Inferior parietal cortex (tissue), 1 donor: ENCODE measurements at regions not wholly inside any gene's neighbourhood (a gene's known extent, or its start where the extent isn't known, plus 50 kb on each side); places are given as distances from the start of the nearest gene placed in this dataset.
A peak's percentile ranks its signal among the peaks of the same experiment; 100 is the strongest.

ENCODE experiments used
- DNase-seq: peaks from one replicate; pipeline ENCODE4 v3.0.0-alpha.2; 2016; ENCODE audit errors: extremely low spot score

DNA sequence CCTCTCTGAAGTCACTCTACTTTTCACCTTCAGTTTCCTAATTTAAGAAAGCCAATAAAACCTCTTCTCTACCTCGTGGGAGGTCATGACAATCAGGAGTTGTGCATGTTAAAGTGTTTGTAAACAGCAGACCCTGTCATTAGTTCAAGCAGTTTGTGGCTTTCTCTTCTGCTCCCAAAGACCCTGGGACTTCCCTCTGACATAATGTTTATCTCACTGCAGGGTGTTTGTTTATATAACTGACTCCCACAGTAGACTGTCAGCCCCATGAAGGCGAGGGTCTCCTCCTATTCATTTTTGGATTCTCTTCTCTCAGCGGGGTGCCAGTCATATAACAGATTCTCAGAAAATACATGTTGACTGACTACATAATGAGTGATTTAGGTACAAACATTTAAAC lies 360.0 kb upstream of the ZNF462 start:
- no peak for DNase-seq

DNA sequence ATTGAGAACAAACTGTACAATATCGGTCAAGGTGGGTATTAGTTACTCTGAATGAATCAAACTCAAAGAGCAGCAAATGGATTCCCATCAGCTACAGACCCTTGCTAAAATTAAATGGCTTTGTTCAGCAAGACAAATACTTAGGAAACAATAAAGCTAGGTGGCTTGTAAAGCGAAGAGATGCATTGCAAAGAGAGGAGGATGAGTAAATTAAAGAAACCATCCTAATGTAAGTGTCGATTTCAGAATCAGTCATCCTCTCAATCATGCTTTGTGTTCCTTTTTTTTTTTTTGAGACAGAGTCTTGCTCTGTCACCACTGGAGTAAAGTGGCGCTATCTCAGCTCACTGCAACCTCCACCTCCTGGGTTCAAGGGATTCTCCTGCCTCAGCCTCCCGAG lies 359.2 kb upstream of the ZNF462 start:
- no peak for DNase-seq

DNA sequence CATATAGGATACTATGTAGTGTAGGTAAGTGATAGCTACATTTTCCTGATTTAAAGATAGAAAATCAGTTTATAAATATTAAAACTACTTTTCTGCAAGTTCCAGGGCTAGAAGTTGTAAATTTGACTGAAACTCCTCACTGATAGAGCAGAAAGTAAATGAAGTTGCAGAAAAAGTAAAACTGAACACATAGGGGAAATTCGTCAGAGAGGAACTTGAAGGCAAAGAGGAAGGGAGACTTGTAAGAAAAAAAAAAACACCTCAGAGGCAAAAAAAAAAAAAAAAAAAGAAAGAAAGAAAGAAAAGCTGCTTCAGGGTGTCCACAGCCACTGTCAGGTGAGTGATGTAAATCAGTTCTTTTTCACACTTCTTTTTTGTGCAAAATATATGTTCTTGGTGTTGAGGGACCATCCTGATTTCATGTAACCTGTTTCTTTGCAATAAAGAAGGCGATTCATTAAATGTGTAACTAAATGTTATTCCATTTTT lies 336.2 kb upstream of the ZNF462 start:
- no peak for DNase-seq

DNA sequence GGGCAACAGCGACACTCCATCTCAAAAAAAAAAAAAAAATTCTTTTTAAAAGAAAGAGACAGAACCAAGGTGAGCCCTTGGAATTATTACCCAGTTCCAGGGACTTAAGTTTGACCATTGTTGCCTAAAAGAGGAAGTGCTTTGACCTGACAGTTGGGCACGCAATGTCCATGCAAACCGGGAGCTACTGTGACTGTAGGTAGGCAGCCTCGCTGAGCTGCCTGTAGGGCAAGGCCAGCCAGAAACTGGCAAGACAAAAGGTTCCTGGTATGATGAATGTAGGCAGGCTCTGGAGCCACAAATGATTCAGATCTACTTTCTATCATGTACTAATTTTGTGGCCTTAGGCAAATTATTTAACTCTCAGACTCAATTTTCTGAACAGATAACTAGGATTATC lies 334.8 kb upstream of the ZNF462 start:
- DNase-seq = no peak

DNA sequence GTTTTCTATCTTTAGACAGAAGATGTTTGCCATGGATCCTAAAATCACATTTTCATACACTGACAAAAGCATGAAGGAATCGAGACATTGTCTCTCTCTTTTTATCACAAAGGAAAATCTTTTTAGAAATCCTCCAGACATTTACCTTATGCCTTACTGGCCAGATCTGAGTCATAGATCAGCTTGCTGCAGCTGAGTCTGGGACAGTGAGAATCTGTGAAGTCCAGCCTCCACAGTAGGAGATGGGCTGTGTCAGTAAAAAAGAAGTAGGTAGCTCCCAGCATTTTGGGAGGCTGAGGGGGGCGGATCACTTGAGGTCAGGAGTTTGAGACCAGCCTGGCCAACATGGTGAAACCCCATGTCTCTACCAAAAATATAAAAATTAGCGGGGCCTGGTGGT lies 333.4 kb upstream of the ZNF462 start:
- no peak for DNase-seq

DNA sequence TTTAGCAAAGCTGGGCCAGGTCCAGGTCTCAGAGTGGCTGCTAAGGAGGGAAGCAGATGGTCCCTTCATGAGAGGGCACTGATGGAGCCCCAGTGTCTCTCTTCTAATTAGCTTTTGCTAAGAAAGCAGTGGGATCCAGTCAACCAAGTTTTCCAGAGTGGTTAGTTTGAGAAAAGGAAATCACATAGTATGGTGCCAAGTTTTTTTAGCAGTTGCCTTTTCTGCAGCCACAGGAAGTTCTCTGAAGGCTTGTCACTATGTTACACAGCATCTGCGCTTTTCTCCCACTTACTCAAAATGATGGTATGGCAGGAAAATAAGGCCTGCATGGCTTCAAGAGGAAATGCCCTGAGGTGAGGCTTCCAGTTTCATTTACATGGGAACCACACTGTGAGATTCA lies 331.5 kb upstream of the ZNF462 start:
- no peak for DNase-seq

DNA sequence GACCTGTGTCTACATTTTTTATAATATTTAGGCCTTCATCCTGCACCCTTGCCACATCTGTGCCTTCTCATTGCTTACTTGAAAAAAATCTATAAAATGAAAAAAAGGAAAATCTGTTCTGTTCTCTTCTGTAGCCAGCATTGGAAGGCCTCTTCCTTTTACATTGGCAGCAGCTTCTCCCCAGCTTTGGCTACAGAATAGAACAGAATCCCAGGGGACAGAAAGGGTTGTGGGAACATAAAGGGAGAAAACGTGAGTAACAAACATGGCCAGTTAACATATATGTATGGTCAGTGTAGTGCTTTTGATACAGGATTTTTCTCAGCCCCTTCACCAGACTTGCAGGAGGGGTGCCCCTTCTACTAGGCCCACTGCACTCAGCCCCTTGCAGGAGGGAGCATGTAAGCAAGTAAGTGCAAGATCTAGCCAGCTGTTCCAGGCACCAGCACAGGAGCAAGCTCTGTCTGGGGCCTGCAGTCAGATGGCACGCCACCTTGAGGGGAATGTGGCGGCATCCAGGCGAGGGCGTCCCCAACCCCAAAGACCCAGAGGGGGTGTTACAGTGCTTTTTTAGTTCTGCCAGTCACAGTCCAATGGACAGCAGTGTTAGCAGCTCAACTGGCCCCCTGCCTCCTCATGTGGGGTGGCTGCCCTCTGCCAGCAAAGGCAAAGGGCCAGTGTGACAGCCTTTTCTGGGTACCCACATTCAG lies 330.5 kb upstream of the ZNF462 start:
- DNase-seq = no peak

DNA sequence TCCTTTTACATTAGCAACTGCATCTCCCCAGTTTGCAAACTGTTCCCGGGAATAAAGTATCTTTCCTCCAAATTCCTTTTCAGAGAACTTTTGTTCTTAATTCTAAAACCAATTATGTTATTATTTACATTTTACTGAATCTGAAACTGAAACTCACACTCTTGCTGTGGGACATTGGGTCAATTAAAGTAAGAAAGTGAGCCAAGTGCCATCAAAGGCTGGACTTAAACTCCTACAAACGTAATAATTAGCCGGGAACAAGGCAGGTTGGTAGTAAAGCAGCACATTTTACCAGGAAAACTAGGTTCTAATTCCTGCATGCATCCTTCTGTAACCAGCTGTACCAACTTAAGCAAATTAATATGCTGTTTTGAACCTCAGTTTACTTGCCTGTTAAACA lies 328.2 kb upstream of the ZNF462 start:
- DNase-seq = no peak

DNA sequence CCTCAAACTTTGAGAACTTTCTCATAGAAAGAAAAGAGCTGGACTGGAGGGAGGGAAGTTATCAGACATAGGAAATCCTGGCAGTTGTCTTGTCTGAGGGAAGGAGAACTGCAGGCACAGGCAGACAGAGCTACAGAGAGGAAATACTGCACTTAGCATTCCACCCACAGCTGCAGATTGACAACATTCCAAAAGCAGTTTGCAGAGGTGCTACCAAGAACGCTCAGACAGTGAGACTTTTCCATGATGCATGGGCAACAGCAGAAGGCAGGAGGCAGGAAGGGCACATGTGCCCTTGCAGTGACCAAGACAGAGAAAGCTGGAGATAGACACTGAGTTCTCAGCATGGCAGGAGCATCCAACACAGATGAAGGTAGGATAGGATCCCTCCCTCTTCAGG lies 327.5 kb upstream of the ZNF462 start:
- peak; percentile 16 for DNase-seq

DNA sequence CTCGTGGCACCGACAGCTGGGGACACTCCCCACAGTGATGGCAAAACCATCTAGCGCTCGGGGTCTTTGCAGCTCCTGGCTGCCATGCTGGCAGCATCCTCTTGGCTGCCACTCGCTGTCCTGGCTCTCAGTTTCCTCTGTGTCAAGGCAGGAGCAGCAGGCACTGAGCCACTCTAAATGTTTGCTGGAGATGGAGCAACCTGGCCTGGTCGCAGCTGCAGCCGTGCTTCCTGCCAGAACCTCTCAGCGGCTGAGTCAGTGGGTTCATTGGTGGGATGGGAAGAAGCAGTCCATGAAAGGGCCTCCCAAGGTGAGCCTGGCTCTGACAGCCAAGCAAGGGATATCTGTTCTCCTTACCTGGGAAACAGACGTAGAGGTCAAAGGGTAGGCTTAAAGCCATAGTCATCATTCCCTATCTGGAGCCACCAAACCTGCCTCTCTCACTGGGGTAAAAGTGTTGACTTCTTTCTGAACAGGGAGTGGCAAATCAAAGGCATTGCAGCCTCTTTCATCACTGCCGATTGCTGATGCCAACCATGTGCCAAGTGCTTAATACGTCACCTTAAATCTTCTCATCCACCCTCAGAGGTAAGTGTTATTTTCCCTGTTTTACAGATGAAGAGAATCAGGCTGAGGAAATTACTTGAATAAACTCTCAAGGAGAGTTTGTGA lies 304.8 kb upstream of the ZNF462 start:
- no peak for DNase-seq

DNA sequence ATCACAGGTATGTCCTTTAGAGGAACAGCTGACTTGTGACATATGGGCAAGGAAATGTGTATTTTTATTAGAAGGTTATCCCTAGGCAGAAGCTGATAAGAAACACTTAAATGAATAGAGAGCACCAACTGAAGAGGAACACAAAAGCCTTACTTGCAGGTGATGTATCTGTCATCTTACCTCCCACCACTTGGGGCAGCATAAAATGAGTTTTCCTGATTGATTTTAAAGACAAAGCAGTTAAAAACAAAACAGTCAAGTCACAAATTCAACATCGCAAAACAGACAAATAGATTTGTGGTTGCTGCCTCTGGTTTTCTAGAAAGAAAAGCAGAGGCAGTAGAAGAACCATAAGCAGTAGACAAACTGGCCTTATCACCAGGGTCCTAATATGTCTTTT lies 302.4 kb upstream of the ZNF462 start:
- no peak for DNase-seq

DNA sequence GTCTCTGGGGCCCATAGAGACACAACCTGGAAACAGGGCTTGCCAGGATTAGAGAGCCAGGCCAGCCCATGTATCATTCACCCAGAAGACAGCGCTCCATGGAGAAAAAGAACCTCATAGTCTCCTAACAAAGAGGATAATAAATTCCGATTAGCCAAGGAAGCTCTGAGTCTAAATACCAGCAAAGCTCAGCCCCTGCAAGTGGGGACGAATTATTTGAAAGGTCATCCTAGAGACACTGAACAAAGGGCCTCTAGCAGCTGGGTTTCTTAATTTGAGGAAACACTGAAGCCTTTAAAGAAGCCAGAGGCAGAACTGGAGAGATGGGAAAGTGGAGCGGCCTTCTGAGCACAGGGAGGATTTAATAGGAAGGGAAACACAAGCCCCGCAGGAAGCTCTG lies 287.1 kb upstream of the ZNF462 start:
- DNase-seq = no peak

DNA sequence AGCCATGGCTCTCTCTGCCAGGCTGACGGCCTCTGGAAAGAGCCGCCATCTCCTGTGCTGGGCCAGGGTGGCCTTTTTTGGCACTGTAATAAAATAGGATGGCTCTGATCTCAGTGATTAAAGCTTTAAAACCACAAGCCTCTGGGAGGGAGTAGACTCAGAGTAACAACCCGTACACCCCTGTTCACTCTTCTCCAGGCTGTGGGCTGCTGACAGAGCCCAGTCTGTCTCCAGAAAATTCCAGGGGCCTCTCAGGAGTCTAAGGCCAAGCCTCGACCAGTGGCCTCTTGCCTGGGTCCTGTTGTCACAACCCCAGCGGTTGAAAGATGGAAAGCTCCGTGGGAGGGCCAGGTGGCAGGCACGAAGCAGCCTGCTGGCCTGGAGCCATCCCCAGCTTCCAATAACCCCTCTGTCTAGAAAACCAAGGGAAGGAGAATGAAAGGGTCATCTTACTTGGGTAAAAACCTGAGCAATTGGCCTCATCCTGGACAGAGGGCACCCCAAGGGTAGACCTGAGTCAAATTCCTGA lies 286.7 kb upstream of the ZNF462 start:
- DNase-seq = no peak

DNA sequence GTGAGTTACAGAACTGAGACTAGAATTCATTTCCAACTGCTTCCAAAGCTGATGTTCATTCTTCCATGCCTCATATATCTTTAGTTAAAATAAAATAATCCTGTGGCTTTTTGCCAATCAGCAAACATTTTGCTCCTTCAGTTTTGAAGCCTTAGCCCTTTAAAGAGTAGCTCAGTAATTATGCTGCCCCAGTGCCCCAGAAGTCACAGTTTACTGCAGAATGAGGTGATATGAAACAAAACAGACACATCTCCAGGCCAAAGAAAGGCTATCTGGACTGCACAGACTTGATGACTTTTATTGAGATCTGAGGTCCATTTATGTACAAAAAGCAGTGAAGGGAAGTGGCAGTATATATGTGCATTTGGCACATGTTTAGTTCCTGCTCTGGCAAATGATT lies 285.8 kb upstream of the ZNF462 start:
- DNase-seq = no peak

DNA sequence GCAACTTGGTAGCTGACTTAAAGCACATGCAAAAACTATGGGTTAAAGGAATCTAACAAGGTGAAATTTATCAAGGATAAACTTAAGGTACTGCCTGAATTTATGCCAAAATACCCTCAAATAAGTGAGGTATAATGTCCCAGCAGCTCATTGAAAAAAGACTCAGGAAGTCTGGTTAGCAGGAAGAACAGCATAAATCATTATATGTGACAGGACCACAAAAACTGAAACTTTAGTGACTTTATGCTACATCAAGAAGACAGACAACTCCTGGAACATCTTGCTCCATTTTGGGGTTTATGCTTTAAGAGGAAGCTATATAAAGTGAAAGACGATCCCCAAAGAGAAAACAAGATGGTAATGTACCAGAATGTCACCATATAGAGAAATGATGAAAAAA lies 282.4 kb upstream of the ZNF462 start:
- DNase-seq = no peak

DNA sequence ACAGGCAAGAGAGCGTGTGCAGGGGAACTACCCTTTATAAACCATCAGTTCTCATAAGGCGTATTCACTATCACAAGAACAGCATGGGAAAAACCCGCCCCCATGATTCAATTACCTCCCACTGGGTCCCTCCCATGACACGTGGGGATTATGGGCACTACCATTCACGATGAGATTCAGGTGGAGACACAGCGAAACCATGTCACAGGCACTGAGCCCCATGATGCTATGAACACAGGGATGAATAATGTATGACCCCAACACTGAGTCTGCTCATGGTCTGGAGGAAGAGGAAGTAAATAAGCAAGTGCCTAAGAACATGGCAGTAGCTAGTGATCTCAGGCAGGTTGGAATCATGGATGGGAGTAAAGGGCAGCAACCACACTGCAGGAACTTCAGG lies 281.0 kb upstream of the ZNF462 start:
- DNase-seq = no peak

DNA sequence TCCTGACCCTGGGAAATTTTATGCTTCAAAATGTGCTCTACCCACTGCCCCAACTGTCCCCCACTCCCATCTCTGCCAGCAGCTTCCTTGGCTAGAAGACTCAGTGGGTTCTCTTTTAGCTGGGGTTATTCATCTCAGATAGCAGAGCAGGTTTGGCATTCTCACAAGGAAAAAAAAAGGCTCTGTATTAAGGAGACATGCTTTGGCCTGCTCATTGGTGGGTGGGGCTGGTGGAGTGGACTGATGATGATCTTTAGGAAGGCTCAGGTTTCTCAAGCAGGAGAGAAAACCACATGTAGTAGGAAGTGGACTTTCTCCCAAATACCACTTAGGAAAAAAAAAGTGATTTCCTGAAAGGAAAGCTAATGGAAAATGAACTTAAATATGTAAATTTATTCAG lies 279.2 kb upstream of the ZNF462 start:
- DNase-seq = no peak

DNA sequence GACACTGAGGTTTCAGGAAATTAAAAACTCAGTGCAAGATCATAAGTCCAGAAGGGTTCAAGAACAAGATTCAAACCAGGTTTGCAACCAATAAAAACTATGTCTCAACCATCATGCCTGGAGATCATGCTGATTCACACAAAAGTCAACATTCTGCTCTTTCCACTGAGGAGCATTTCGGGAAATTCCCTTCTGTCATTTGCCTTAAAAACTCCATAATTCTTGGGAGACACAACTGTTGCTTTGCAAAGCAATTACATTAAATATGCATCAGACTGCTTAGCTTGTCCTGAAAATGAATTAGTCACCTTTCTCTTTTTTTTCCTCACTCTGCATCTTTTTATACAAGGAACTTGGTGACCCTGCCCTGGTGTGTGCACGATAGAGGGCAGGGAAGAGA lies 275.9 kb upstream of the ZNF462 start:
- no peak for DNase-seq

DNA sequence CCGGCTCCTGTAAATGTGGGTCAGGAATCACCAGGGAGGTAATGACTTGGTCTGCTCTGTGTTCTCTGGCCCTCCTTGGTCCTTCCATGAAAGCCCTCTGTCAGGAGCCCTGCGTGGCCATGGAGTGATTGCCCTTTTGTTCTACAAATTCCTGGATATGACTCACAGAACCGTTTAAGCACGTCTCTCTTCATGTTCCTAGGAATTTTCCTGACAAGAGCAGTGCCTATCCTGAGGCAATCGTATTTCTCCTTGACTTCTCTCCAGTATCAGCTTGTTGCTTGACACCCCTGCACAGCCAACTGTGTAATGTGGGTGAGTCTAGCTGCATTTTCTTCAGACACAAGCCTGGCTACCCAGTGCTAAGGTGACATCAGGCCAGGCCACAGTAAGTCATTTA lies 274.3 kb upstream of the ZNF462 start:
- DNase-seq = no peak

DNA sequence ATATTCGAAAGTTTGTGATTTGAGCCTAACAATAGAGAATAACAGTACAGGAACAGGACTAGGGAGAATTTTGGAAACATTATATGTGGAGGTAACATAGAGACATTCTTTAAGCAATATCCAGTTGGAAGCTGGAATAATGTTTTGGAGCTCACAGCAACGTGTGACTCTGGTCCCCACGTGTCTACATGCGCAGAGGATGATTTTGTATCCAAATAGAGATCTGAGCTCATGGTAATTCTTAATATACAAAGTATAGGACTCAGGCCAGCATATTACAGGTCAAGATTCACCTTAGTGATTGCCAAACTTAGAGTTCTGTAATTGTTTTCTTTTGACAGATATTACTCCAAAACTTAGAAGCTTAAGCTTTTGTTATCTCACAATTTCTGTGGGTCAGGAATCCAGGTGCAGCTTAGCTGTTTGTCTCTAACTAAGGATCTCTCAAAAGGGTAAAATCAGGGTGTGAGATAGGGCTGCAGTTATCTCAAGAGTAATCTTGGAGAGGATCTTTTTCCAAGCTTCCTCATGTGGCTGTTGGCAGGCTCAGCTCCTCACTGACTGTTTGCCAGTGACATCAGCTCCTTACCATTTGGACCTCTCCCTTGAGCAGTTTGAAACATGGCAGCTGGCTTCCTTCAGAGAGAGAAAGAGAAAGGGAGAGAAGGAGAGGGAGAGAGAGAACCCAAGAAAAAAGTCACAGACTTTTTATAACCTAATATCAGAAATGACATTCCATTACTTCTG lies 272.0 kb upstream of the ZNF462 start:
- DNase-seq = no peak

DNA sequence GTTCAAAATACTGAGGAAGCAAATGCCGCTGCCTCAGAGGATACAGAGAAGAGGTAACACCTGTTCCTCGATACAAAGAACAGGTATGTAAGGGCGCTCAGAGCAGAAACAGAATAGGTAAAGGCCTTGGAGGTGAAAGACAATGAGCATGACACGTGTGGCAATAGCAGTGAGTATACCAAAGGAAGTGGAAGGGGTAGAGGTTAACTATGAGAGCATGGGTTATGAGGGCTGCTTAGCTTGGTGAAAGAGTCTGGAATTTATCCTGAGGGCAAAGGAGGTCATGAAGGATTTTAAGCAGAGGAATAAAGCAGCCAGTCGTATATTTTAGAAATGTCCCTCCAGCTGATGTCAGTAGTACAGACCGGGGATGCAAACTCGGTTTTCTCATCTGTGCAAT lies 269.8 kb upstream of the ZNF462 start:
- DNase-seq = no peak

DNA sequence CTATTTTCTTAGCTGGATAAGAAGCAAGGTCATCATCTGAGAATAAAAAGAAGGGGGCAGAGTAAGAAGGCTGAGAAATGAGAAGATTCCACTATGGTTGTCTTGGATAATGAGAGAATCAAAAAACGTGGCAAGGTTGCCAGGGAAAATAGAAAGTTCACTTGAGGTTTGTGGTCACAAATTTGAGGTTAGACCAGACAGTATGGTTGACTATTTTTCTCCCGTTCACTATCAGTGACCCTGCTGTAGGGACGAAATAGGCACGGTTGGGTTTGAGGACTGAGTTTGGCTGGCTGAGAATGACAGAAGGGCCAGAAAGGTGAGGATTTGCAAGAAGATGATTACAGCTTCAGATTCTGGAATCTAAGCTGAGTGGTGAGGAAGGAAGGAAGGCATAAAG lies 266.0 kb upstream of the ZNF462 start:
- DNase-seq = no peak
